GM23338 (cell line): ENCODE measurements at regions not wholly inside any gene's neighbourhood (a gene's known extent, or its start where the extent isn't known, plus 50 kb on each side); places are given as distances from the start of the nearest gene placed in this dataset.

Experiments used
- CTCF ChIP-seq, 2 experiments: fragments of 200-600 bp in 1 of 2; sonication (generic) in 1 of 2; conservative IDR thresholded peaks; 2 replicates each; pipeline versions ENCODE4 v1.5.1 to v1.6.1; 2016 to 2017; ENCODE audit warnings: antibody characterized with exemption in 2 of 2, low read depth in 2 of 2, mild to moderate bottlenecking in 2 of 2, moderate library complexity in 1 of 2
- EZH2 ChIP-seq: fragments of 200-600 bp; sonication (generic); IDR thresholded peaks from one replicate; pipeline ENCODE4 v1.8.0; 2017; ENCODE audit warnings: antibody characterized with exemption, mild to moderate bottlenecking, low read depth; ENCODE audit not compliant: unreplicated experiment
- EZH2phosphoT487 ChIP-seq: fragments of 200-600 bp; sonication (generic); IDR thresholded peaks from one replicate; pipeline ENCODE4 v1.8.1; 2018; ENCODE audit warnings: antibody characterized with exemption; ENCODE audit not compliant: unreplicated experiment
- NANOG ChIP-seq: IDR thresholded peaks from 2 replicates; pipeline ENCODE4 v1.6.1; 2016; ENCODE audit warnings: antibody characterized with exemption, borderline replicate concordance
- POLR2AphosphoS5 ChIP-seq: IDR thresholded peaks from 2 replicates; pipeline ENCODE4 v1.6.1; 2016; ENCODE audit warnings: antibody characterized with exemption, low read depth
- REST ChIP-seq: IDR thresholded peaks from one replicate; pipeline ENCODE4 v1.6.1; 2018; ENCODE audit warnings: antibody characterized with exemption; ENCODE audit not compliant: unreplicated experiment
- STAT1 ChIP-seq: IDR thresholded peaks from one replicate; pipeline ENCODE4 v1.6.1; 2016; ENCODE audit warnings: antibody characterized with exemption; ENCODE audit not compliant: unreplicated experiment
- ZNF114 ChIP-seq: fragments of 250-450 bp; sonication (Bioruptor Pico); IDR thresholded peaks from 2 replicates; pipeline ENCODE4 v1.5.0; 2020; ENCODE audit warnings: mild to moderate bottlenecking, moderate library complexity
- ZNF462 ChIP-seq: fragments of 250-450 bp; sonication (Bioruptor Pico); IDR thresholded peaks from 2 replicates; pipeline ENCODE4 v1.5.0; 2020; ENCODE audit warnings: mild to moderate bottlenecking, moderate library complexity

- TF ChIP-seq ZNF462 = no peak
- TF ChIP-seq NANOG = no peak
- TF ChIP-seq EZH2phosphoT487 = no peak
- no peak for TF ChIP-seq POLR2AphosphoS5
- no peak for TF ChIP-seq CTCF (conservative IDR thresholded peaks at IDR 0.05; ENCODE audit: low read depth in 2 of 2)
- no peak for TF ChIP-seq REST
- no peak for TF ChIP-seq ZNF114
- no peak for TF ChIP-seq STAT1
- no peak for TF ChIP-seq EZH2
These were observed 58.5 kb upstream of the AHR start (continued) for GRCh38 chr7:17239683-17240521.
